ENCODE measurements at regions not wholly inside any gene's neighbourhood (a gene's known extent, or its start where the extent isn't known, plus 50 kb on each side); places are given as distances from the start of the nearest gene placed in this dataset.
A peak's percentile ranks its signal among the peaks of the same experiment; 100 is the strongest.

GRCh38 chr12:125201090-125201489, 135.9 kb downstream of the AACS start:
- Mint-ChIP-seq H3K4me1 (no peaks in the 10 kb centered on the region), H3K36me3 (no peaks in the 10 kb centered on the region), H3K4me3 (no peak overlapping the region), H3K9me3 (no peaks in the 10 kb centered on the region), H3K27ac (no peak overlapping the region), H3K27me3 (ENCODE audit: low read depth) (peaks cover 74% of the 10 kb centered on the region)
- TF ChIP-seq CTCF (IDR thresholded peaks at IDR 0.05; ENCODE audit: unreplicated experiment) = no peak
- DNase-seq (ENCODE audit: low spot score in 2 of 2, unreplicated experiment in 2 of 2) = no peak

- H3K36me3 Mint-ChIP-seq = no peaks in the 10 kb centered on the region
- TF ChIP-seq CTCF (IDR thresholded peaks at IDR 0.05; ENCODE audit: unreplicated experiment) = no peak
- peaks cover 76% of the 10 kb centered on the region for H3K27me3 Mint-ChIP-seq (ENCODE audit: low read depth)
- no peak overlapping the region for H3K27ac Mint-ChIP-seq
- no peak for DNase-seq (ENCODE audit: low spot score in 2 of 2, unreplicated experiment in 2 of 2)
- no peaks in the 10 kb centered on the region for H3K9me3 Mint-ChIP-seq
- no peaks in the 10 kb centered on the region for H3K4me1 Mint-ChIP-seq
- H3K4me3 Mint-ChIP-seq = no peak overlapping the region
Measured at GRCh38 chr12:125201940-125202339, 136.7 kb downstream of the AACS start.

GRCh38 chr12:125202421-125202820, 137.2 kb downstream of the AACS start:
- Mint-ChIP-seq H3K27ac (no peak overlapping the region), H3K4me3 (no peak overlapping the region), H3K27me3 (ENCODE audit: low read depth) (peaks cover 71% of the 10 kb centered on the region), H3K36me3 (no peaks in the 10 kb centered on the region), H3K9me3 (no peaks in the 10 kb centered on the region), H3K4me1 (no peaks in the 10 kb centered on the region)
- TF ChIP-seq CTCF (IDR thresholded peaks at IDR 0.05; ENCODE audit: unreplicated experiment) = no peak
- no peak for DNase-seq (ENCODE audit: low spot score in 2 of 2, unreplicated experiment in 2 of 2)

GRCh38 chr12:125203145-125203765, 138.0 kb downstream of the AACS start:
- no peak for DNase-seq (ENCODE audit: low spot score in 2 of 2, unreplicated experiment in 2 of 2)
- Mint-ChIP-seq H3K4me3 (no peak overlapping the region), H3K27ac (no peak overlapping the region), H3K9me3 (no peaks in the 10 kb centered on the region), H3K4me1 (no peaks in the 10 kb centered on the region), H3K36me3 (no peaks in the 10 kb centered on the region), H3K27me3 (ENCODE audit: low read depth) (peaks cover 70% of the 10 kb centered on the region)
- peak; percentile 40 for TF ChIP-seq CTCF (IDR thresholded peaks at IDR 0.05; ENCODE audit: unreplicated experiment)

- no peak for DNase-seq (ENCODE audit: low spot score in 2 of 2, unreplicated experiment in 2 of 2)
- Mint-ChIP-seq H3K4me3 (no peak overlapping the region), H3K27me3 (ENCODE audit: low read depth) (peaks cover 72% of the 10 kb centered on the region), H3K9me3 (no peaks in the 10 kb centered on the region), H3K27ac (no peak overlapping the region), H3K4me1 (no peaks in the 10 kb centered on the region), H3K36me3 (no peaks in the 10 kb centered on the region)
- TF ChIP-seq CTCF (IDR thresholded peaks at IDR 0.05; ENCODE audit: unreplicated experiment) = no peak
Measured at GRCh38 chr12:125205386-125205785, 140.2 kb downstream of the AACS start.

- DNase-seq (ENCODE audit: low spot score in 2 of 2, unreplicated experiment in 2 of 2) = no peak
- Mint-ChIP-seq H3K36me3 (no peaks in the 10 kb centered on the region), H3K4me1 (no peaks in the 10 kb centered on the region), H3K9me3 (no peaks in the 10 kb centered on the region), H3K27me3 (ENCODE audit: low read depth) (peaks cover 74% of the 10 kb centered on the region), H3K4me3 (no peak overlapping the region), H3K27ac (no peak overlapping the region)
- TF ChIP-seq CTCF (IDR thresholded peaks at IDR 0.05; ENCODE audit: unreplicated experiment) = no peak
Measured at GRCh38 chr12:125206711-125207110, 141.5 kb downstream of the AACS start.

Measured in mesothelial cell of epicardium (in vitro differentiated cells).